Activated T-cell treated with anti-CD3 and anti-CD28 coated beads, Interleukin-2, amount 50 U/mL, for 24 hours (primary cell): ENCODE measurements at regions not wholly inside any gene's neighbourhood (a gene's known extent, or its start where the extent isn't known, plus 50 kb on each side); places are given as distances from the start of the nearest gene placed in this dataset.

Source experiments
- DNase-seq: peaks from one replicate; pipeline ENCODE4 v3.0.0-alpha.2; 2020
- H3K27ac Mint-ChIP-seq: 2 replicates; pipeline ENCODE4 v1.8.0; 2020; ENCODE audit warnings: mild to moderate bottlenecking, mixed read lengths
- H3K27me3 Mint-ChIP-seq: 2 replicates; pipeline ENCODE4 v1.8.0; 2020; ENCODE audit warnings: mixed read lengths
- H3K36me3 Mint-ChIP-seq: 2 replicates; pipeline ENCODE4 v1.8.0; 2020; ENCODE audit warnings: low read depth, mixed read lengths
- H3K4me1 Mint-ChIP-seq: 2 replicates; pipeline ENCODE4 v1.8.0; 2020; ENCODE audit warnings: low read depth, mixed read lengths
- H3K4me3 Mint-ChIP-seq: 2 replicates; pipeline ENCODE4 v1.8.0; 2020; ENCODE audit warnings: mild to moderate bottlenecking, moderate library complexity, mixed read lengths
- H3K9me3 Mint-ChIP-seq: 2 replicates; pipeline ENCODE4 v1.8.0; 2020; ENCODE audit warnings: mixed read lengths

DNA sequence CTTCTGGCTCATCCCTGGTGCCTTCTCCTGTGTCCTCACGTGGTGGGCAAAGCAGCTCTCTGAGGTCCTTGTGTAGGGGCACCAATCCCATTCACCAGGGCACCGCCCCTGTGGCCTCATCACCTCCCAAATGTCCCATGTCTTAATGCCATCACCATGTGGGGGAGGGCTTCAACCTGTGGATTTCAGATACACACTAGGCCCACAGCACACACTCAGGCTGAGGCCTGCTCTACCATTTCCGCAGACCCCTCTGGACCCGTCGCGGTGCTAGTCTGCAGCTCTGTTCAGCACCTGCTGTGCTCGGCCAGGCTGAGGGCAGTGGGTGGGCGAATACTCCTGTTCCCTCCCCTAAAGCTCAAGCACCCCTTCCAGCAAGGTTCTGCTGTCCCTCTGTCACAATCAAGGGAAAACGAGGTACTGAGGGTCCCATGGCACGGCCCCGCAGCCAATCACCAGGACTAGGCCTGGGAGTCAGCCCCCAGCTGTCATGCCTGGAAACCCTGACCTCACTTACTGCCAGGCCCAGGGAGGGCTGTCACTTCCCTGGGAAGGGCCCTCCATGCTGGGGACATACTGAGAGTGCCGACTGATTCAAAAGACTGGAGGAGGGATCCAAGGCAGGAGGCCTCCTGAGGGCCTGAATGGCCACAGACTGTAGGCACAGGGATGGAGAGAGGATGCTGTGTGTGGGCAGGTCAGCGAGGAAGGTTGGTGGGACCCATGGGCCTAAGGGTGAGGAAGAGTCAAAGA lies 123.8 kb upstream of the RET start:
- DNase-seq = peak; percentile 17
- no peak overlapping the region for H3K27ac Mint-ChIP-seq
- H3K9me3 Mint-ChIP-seq = no peaks in the 10 kb centered on the region
- H3K36me3 Mint-ChIP-seq = no peaks in the 10 kb centered on the region
- peaks cover 17% of the 10 kb centered on the region for H3K27me3 Mint-ChIP-seq
- H3K4me3 Mint-ChIP-seq = no peak overlapping the region
- no peaks in the 10 kb centered on the region for H3K4me1 Mint-ChIP-seq

- no peaks in the 10 kb centered on the region for H3K9me3 Mint-ChIP-seq
- DNase-seq = peak; percentile 7
- peaks cover 17% of the 10 kb centered on the region for H3K27me3 Mint-ChIP-seq
- no peak overlapping the region for H3K4me3 Mint-ChIP-seq
- no peaks in the 10 kb centered on the region for H3K4me1 Mint-ChIP-seq
- no peak overlapping the region for H3K27ac Mint-ChIP-seq
- H3K36me3 Mint-ChIP-seq = no peaks in the 10 kb centered on the region
Measured at GRCh38 chr10:42953684-42954674, 122.9 kb upstream of the RET start.

GRCh38 chr10:42954766-42955492 lies 121.9 kb upstream of the RET start:
- H3K27ac Mint-ChIP-seq = no peak overlapping the region
- H3K27me3 Mint-ChIP-seq = peaks cover 14% of the 10 kb centered on the region
- H3K4me3 Mint-ChIP-seq = no peak overlapping the region
- no peaks in the 10 kb centered on the region for H3K9me3 Mint-ChIP-seq
- peak; percentile 11 for DNase-seq
- H3K36me3 Mint-ChIP-seq = no peaks in the 10 kb centered on the region
- no peaks in the 10 kb centered on the region for H3K4me1 Mint-ChIP-seq

DNA sequence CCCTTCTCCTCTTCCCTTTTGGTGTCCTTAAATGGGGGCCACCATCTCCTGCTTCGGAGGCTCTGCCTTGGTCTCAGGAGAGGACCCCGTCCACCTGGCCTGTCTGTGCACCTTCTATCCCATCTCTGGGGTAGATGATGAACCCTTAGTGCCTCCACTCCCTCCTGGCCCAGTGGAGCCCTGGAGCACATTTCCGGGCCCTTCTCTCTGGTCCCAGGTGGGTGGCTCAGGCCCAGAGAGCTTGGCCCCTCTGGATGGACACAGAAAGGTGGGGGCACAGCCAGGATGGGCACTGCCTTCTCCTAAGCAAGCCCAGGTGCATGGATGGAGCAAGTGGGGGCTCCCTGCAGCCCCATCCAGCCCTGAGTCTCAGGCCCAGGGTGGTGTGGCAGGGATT lies 121.4 kb upstream of the RET start:
- no peak overlapping the region for H3K27ac Mint-ChIP-seq
- H3K36me3 Mint-ChIP-seq = no peaks in the 10 kb centered on the region
- H3K9me3 Mint-ChIP-seq = no peaks in the 10 kb centered on the region
- no peaks in the 10 kb centered on the region for H3K4me1 Mint-ChIP-seq
- no peak overlapping the region for H3K4me3 Mint-ChIP-seq
- peaks cover 13% of the 10 kb centered on the region for H3K27me3 Mint-ChIP-seq
- peak; percentile 9 for DNase-seq

DNA sequence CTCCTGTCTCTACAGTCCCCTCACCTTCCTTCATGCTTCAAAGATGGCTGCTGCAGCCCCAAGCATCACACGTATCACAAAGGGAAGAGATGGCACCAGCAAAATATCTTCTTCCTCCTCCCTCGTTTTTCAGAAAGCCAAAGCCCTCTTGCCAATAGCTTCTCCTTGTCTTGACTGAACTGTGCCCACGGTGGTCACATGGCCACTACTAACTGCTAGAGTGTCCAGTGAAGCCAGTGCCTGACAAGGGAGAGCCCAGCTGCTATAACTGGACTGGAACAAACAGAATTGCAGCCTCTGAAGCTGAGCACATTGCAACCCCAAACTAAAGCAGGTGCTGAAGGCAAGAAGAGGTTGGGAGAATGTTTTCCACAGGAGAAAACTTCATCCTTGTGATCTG lies 120.8 kb upstream of the RET start:
- peak; percentile 8 for DNase-seq
- Mint-ChIP-seq H3K36me3 (no peaks in the 10 kb centered on the region), H3K9me3 (no peaks in the 10 kb centered on the region), H3K4me1 (no peaks in the 10 kb centered on the region), H3K27ac (no peak overlapping the region), H3K4me3 (no peak overlapping the region), H3K27me3 (peaks cover 10% of the 10 kb centered on the region)

DNA sequence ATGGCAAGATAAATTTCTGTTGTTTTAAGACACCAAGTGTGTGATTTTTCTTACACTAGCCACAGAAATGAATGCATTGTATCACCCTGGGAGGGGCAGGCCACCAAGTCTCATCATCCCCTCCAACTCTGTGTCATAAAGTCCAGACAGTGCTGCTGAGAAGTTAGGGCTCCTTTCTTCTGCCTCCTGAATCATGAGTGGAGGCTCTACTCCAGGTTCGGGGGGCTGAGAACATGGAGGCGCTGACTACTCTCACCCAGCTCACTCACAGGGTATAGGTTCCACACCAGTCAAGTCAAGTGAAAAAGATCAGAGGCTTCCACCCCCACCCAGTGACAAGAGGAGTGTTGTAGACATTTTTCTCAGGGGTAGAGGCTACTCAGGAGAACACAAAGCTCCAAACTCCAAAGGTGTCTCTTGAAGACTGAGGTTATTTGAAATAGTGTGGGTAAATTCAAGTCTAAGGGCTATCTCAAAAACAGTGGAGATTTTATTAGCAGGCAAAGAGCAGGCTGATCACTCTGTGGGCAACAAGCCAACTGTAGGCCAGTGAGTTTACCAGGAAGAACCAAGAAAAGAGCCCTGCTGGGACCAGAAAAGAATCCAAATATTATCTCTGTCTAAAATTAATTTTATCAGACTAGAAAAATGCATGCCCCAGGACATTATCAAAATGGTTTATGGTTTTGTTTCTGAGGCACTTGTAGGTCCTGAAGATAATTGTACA lies 118.6 kb upstream of the RET start:
- H3K4me1 Mint-ChIP-seq = no peaks in the 10 kb centered on the region
- H3K9me3 Mint-ChIP-seq = no peaks in the 10 kb centered on the region
- no peak overlapping the region for H3K4me3 Mint-ChIP-seq
- no peak overlapping the region for H3K27ac Mint-ChIP-seq
- no peaks in the 10 kb centered on the region for H3K27me3 Mint-ChIP-seq
- DNase-seq = peak; percentile 3
- H3K36me3 Mint-ChIP-seq = no peaks in the 10 kb centered on the region

GRCh38 chr10:42959833-42960232 lies 117.0 kb upstream of the RET start:
- Mint-ChIP-seq H3K36me3 (no peaks in the 10 kb centered on the region), H3K27me3 (no peaks in the 10 kb centered on the region), H3K9me3 (no peaks in the 10 kb centered on the region), H3K27ac (no peak overlapping the region), H3K4me1 (no peaks in the 10 kb centered on the region), H3K4me3 (no peak overlapping the region)
- DNase-seq = no peak

DNA sequence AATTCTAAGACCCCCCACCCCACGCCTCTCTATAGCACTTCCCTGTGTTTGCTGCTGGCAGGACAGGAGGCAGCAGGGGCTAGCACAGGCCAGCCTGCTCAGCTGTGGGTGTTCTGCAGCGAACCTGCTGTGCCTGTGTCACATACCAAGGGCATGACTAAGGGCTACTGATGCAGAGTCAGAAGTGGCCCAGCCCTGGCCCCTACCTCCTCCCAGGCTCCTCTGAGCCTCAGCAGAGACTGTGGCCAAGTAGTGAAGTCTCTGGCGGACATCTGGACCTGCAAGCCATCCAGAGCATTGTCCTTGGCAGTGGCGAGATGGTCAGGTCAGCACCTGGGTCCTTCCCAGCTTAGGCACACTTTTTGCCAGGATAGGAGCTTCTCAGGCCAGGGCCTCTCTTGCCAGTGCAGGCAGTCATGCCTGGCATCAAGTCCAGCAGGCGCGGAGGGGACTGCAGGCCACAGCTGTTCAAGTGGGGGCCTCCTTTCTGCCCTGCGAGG lies 116.3 kb upstream of the RET start:
- Mint-ChIP-seq H3K27ac (no peak overlapping the region), H3K4me3 (no peak overlapping the region)
- DNase-seq = peak; percentile 13

DNA sequence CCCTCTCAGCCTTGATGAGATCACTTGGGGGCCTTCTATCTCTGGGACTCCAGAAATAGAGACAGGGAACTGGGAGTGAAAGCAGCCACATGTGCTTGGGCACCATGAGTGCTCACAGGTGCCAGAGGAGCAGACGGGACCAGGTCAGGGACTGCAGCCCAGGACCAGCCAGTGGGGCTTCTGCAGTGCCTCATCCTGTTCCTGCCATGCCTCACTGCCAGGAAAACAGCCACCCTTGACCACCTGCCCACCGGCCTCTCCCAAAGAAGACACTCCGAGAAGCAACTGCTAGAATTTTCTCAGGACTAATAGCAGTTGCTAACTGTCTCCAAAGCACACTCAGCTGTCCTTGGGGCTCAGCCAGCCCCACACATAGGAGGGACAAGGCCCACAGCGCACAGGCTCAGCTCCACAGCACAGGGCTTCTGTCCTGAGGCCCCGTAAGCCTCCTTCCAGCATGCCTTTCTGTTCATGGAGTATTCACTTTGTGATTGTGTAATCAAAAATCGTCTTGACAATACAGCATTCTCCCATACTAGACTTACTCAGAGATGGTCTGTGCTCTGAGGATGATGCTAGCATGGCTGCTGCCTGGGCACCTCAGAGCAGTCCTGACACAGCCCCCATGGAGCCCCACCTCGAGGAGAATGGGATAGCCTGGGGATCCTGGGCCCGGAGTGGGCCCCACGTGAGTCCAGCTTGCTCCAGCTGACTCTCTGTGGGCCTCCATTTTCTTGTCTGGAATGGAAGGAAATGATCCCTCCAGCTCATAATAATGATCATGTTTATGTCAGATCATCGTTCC lies 115.7 kb upstream of the RET start:
- Mint-ChIP-seq H3K4me1 (no peaks in the 10 kb centered on the region), H3K9me3 (no peaks in the 10 kb centered on the region), H3K36me3 (no peaks in the 10 kb centered on the region), H3K27me3 (no peaks in the 10 kb centered on the region), H3K27ac (no peak overlapping the region), H3K4me3 (no peak overlapping the region)
- DNase-seq = peak; percentile 13

More for the DNA sequence above, 116.3 kb upstream of the RET start:
- H3K27me3 Mint-ChIP-seq = no peaks in the 10 kb centered on the region
- no peaks in the 10 kb centered on the region for H3K4me1 Mint-ChIP-seq
- H3K36me3 Mint-ChIP-seq = no peaks in the 10 kb centered on the region
- no peaks in the 10 kb centered on the region for H3K9me3 Mint-ChIP-seq

DNA sequence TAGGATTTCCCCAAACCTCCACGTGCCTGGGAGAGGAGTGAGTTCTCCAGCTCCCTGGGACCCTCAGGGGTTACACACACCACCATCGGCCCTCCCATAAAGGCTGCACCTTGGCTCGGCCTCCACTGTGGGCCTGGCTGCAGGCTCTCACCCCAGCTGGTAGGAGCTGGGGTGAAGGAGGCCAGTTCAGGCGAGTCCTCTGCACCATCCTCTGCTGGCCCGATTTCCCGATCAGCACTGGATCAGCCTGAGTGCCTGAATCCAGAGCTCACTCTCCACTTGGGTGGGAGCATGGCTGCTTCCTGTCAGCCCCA lies 115.1 kb upstream of the RET start:
- Mint-ChIP-seq H3K27me3 (no peaks in the 10 kb centered on the region), H3K27ac (no peak overlapping the region), H3K9me3 (no peaks in the 10 kb centered on the region), H3K4me1 (no peaks in the 10 kb centered on the region), H3K4me3 (no peak overlapping the region), H3K36me3 (no peaks in the 10 kb centered on the region)
- DNase-seq = peak; percentile 11

DNA sequence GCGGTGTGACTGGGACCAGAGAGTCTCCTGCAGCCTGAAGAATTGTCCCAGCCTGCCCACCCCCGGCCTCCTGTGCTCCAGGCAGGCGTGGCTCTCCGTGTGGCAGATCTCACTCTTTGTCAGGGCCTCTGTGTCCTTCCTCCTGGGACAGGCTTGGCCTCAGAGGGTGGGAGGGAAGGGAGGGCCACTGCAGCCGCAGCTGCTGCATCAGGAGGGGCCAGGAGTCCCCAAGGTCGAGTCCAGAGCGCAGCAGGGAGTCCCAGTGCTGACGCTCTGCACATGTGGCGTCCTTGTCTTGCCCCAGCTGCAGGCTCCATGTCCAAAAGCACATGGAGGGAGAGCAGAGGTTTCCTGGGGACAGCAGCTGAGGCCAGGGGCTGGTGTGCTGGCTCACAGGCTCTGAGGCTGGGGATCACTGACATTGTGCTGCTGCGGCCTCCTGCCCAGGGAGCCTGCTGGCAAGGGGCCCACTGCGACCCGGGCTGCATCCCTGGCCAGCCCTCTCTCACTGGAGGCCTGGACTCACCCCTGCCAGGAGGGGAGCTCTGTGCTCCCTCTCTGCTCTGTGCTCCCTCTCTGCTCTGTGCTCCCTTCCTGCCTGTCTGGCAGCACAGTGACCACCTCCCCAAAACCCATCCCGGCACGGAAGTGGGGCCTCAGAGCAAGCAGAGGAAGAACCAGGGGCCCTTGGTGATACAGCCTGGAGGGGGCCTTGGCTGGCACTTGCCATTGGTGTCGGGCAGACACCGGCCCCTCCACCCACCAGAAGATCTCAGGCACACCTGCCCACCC lies 114.6 kb upstream of the RET start:
- H3K9me3 Mint-ChIP-seq = no peaks in the 10 kb centered on the region
- DNase-seq = peak; percentile 11
- H3K27ac Mint-ChIP-seq = no peak overlapping the region
- H3K4me3 Mint-ChIP-seq = no peak overlapping the region
- no peaks in the 10 kb centered on the region for H3K27me3 Mint-ChIP-seq
- H3K36me3 Mint-ChIP-seq = no peaks in the 10 kb centered on the region
- H3K4me1 Mint-ChIP-seq = no peaks in the 10 kb centered on the region

DNA sequence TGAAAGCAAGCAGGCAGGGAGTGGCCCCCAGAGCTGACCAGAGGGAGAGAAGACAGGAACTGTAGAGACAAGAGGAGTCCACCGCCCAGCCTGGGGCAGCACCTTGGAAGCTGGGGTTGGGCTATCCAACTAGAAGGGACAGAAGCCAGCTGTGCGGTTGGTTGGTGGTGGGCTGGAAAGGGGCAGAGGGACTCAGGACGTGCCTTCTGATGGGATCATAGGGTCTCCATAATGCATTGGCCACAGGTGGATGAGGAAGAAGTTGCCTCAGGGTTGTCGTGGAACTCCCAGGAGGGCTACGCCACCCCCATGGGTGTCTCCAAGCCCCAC lies 114.0 kb upstream of the RET start:
- Mint-ChIP-seq H3K36me3 (no peaks in the 10 kb centered on the region), H3K4me1 (no peaks in the 10 kb centered on the region), H3K27ac (no peak overlapping the region), H3K27me3 (no peaks in the 10 kb centered on the region), H3K4me3 (no peak overlapping the region), H3K9me3 (no peaks in the 10 kb centered on the region)
- peak; percentile 11 for DNase-seq

DNA sequence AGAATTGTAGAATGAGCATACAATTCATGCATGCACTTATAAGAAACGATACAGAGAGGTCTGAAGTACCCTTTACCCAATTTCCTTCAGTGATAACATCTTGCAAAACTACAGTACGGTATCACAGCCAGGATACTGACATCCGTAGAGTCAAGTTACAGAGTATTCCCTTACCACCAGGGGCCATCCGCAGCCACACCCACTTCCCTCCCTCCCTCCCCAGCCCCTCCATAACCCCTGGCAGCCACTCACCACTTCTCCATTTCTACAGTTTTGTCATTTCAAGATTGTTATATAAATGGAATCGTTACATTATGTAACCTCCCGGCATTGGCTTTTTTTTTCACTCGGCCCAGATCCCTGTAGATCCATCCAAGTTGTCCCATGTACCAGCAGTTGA lies 113.6 kb upstream of the RET start:
- Mint-ChIP-seq H3K4me1 (no peaks in the 10 kb centered on the region), H3K27me3 (no peaks in the 10 kb centered on the region)

More for the DNA sequence above, 113.6 kb upstream of the RET start:
- Mint-ChIP-seq H3K36me3 (no peaks in the 10 kb centered on the region), H3K27ac (no peak overlapping the region), H3K9me3 (no peaks in the 10 kb centered on the region), H3K4me3 (no peak overlapping the region)
- no peak for DNase-seq
